Right forelimb (tissue), 1 donor: ENCODE measurements at regions not wholly inside any gene's neighbourhood (a gene's known extent, or its start where the extent isn't known, plus 50 kb on each side); places are given as distances from the start of the nearest gene placed in this dataset.
"Not testable (repeated sequence)": the region's sequence is repeated elsewhere in the genome, so short reads cannot be mapped to it uniquely, and the experiment has no call there.

Experiments
- DNase-seq: peaks from one replicate; pipeline ENCODE4 v3.0.0-alpha.2; 2018

GRCh38 chr17:63189082-63189481 is 223.0 kb downstream of the TANC2 start:
- no peak for DNase-seq

DNA sequence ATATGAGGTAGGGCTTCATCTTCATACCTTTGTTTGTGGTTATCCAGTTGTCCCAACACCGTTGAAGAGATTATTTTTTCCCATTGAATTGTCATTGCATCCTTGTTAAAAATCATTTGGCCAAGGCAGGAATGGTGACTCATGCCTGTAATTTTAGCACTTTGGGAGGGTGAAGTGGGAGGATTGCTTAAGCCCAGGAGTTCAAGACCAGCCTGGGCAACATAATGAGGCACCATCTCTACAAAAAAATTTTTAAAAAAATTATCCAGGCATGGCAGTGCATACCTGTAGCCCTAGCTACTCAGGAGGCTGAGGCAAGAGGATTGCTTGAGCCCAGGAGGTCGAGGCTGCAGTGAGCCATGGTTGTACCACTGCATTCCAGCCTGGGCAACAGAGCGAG is 223.9 kb downstream of the TANC2 start:
- DNase-seq: no peak

- DNase-seq: no peak
These were observed 224.9 kb downstream of the TANC2 start for GRCh38 chr17:63190821-63191370.

GRCh38 chr17:63191610-63192009 is 225.6 kb downstream of the TANC2 start:
- no peak for DNase-seq

DNA sequence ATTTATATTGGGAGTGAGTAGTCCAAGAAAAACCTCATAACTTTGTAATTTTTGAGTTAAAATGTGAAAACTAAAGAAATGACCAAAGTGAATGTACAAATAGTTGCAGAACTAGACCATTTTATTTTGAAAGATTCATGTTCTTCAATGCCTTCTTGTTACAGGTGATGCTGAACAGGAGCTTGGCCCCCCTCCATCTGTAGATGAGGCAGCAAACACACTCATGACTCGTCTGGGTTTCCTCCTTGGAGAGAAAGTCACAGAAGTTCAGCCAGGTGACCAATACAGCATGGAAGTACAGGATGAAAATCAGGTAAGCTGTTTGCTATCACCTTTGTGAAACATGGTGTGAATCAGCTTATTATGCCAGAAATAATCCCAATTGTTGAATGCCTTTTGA is 227.8 kb downstream of the TANC2 start:
- no peak for DNase-seq

GRCh38 chr17:63196772-63197335 is 230.8 kb downstream of the TANC2 start:
- DNase-seq: no peak

DNA sequence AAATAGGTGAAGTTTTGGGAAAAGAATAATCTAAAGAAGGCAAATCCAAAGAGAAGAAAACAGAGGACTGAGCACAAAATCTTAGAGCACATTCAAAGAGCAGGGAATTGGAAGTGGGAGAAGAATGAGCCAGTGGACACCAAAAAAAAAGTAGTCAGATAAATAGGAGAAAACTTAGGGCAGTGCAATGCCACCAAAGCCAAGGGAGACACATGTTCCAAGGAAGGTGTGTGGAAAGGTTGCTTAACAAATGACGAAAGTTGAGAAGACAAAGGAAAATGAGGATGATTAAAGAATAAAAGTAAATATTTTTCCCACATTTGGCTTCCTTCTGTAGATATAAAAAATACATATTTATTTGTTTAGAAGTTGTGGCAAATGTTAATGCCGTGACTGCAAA is 237.6 kb downstream of the TANC2 start:
- DNase-seq: no peak

DNA sequence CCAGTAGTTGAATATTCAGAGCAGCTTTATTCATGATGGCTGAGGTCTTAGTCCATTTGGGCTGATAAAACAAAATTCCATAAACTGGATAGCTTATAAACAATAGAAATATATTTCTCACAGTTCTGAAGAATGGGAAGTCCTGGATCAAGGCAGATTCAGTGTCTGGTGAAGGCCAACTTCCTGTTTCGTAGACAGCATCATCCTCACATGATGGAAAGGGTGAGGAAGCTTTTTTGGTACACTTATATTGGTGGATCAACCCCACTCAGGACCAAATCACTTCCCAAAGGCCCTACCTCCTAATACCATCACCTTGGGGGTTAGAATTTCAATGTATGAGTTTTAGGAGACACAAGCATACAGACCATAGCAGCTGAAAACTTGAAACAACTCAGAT is 224.2 kb downstream of the CYB561 start:
- DNase-seq: no peak

DNA sequence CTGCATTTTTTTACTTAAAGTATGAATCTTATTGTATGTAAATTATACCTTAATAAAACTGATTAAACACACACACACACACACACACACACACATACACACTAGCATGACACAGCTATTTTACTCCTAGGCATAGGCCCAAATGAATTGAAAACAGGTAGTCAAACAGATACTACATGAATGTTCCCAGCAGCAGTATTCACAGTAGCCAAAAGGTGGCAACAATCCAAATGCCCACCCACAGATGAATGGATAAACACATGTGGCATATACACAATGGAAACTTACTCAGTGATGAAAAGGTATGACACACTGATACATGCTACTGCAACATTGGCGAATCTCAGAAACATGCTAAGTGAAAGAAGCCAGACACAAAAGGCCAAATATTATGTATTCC is 223.5 kb downstream of the CYB561 start:
- no peak for DNase-seq

DNA sequence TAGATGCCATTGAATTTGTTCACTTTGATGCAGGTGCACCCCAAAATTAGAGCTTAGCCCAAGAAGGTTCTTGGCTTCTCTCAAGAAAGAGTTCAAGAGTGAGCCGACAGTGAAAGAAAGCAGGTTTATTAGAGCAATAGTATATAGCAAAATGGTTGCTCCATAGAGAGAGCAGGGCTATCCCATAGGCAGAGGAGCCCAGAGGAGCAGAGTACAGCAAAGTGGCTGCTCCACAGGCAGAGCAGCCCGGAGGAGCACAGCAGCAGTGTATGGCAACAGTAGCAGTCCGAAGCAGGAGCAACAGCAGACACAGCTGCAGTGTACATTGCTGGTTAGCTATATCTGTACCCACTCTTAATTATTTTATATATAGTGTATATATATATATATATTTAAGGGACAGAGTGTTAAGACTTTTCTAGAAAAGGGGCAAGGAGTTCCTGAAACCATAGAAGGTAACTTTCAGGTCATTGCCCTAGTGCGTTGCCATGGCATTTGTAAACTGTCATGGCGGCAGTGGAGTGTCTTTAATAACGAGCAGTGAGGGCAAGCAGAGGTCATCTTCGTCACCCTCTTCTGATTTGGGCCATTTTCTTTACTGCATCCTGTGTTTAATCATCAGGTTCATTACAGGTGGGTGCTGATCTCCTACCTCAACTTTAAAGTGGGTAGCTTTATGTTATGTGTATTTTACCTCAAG is 222.7 kb downstream of the CYB561 start:
- no peak for DNase-seq

DNA sequence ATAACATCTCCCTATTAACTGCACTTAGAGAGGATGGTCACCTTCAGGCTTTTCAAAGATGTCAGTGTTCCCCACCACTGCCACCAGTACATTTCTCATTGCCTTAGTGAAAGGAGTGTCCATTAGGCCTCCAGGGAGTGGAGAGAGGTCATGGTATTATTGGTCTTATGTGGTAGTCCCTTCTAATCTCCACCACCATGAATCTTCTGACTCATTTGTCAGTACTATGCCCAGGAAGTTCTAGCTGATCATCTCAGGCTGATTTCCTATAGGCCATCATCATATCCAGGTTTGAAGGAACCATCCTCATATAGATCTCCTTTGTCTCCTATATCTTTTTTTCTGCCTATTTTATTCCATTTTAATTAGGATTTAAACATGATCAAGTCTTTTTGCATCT is 221.5 kb downstream of the CYB561 start:
- no peak for DNase-seq

GRCh38 chr17:63226720-63227119 is 219.4 kb downstream of the CYB561 start:
- DNase-seq: not testable (repeated sequence)

GRCh38 chr17:63231015-63231620 is 215.0 kb downstream of the CYB561 start:
- DNase-seq: not testable (repeated sequence)

DNA sequence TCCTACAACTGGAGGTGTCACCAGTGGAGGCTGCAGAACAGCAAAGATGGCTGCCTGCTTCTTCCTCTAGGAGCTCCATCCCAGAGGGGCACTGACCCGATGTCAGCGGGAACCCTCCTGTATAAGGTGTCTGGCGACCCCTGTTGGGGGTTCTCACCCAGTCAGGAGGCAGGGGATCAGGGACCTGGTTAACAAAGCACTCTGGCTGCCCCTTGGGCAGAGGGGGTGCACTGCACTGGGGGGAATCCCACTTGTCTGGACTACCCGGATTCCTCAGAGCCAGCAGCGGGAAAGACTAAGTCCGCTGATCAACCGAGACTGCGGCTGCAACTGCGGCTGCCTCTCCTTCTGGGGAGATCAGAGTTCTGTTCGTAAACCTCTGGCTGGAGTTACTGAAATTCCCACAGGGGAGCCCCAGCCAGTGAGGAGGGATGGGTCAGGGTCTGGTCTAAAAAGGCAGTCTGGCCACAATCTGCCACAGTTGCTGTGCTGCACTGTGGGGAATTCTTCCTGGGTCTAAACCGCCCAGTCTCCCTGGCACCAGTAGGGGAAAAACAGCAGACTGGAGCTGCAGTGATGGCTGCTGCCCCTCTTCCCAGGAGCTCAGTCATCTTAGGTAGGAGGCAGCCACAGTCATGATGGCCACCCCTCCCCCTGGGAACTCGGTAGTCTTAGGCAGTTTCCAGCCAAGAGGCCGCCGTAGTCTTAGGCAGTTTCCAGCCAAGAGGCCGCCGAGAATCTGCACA is 213.4 kb downstream of the CYB561 start:
- DNase-seq: no peak

- DNase-seq: no peak
These were observed 206.0 kb downstream of the CYB561 start for GRCh38 chr17:63240106-63240505.

- DNase-seq: no peak
These were observed 199.8 kb downstream of the CYB561 start for GRCh38 chr17:63246344-63246743.

DNA sequence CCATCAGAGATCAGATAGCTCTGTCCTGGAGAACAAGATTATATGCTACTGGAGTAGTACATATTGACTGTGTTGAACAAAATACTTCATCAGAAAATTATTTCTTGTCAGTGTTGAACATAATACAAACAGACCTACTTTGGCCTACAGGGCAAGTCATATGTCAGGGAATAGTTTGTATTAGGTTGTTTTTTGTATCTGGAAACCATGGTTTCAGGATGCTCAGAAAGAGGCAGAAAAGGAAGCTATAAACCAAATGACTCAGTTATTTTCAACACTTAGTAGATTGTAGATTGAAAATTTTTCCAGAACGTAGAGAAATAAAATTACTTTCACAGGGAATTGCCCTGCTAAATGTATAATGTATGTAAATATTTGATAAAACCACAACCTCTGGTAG is 198.4 kb downstream of the CYB561 start:
- no peak for DNase-seq

DNA sequence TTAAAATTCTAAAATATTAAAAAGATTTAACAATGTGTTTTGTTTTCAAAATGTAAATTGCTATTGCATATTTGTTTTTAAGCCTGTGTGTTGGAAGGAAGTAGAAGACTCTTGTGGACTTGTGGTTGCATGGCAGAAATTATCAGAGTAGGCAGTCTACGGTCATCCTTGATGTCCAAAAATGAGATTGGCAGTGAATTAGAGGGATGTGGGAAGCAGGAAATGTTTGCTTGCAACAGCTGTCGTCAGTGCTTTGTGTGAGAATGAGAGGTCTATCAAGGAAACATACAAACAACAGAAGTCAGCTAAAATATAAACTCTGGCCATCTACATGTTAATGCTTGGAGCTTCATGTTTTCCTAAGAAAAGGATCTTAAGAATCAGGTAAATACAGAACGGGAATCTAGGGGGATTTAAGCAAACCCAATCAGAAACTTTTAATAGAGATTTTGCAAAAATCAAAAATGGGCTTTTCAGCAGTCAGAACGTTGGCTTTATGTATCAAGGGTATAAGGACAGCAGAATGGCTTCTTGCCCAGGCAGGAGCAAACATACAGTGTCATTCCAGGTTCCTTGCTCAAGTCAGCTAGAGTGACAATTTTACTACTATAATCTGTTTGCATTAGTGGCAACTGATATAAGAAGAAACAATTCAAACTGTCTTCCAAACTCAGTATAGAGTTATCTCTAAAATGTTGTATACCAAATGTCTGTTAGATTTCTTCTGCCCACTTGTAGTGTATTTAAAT is 196.7 kb downstream of the CYB561 start:
- DNase-seq: no peak

DNA sequence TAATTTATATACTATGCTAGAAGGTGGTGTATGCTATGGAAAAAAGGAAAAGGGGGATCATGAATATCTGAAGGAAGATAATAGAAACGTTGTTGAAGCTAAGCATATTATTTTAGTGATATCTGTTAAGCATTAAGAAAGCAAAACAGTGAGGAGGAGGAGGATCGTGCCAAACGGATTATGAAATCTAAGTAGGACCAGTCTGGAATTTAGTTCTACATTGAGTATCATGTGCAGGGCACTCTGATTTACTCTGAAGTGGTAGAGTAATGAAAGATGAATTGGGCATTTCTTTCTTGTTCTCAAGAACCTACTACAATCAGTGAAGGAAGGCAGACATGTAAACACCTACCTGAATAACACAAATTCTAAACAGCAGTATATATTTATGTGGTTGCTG is 195.3 kb downstream of the CYB561 start:
- DNase-seq: no peak

DNA sequence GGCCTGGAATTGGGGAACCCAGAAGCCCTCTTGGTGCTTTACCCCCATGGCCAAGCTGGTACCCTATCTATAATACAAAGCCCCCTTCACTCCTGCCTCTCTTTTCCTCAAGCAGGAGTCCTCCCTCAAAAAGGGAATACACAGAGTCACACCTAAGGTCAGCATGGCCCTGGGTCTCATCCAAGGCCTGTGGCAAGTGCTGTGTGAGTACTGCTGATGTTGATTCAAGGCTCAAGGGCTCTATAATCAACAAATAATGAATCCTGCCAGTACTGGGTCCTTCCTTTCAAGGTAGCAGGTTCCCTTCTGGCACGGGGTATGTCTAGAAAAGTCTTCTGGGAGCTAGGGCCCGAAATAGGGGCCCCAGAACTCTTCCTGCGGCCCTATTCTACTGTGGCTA is 187.3 kb downstream of the CYB561 start:
- DNase-seq: no peak

- no peak for DNase-seq
These were observed 183.2 kb downstream of the CYB561 start for GRCh38 chr17:63262751-63263476.

DNA sequence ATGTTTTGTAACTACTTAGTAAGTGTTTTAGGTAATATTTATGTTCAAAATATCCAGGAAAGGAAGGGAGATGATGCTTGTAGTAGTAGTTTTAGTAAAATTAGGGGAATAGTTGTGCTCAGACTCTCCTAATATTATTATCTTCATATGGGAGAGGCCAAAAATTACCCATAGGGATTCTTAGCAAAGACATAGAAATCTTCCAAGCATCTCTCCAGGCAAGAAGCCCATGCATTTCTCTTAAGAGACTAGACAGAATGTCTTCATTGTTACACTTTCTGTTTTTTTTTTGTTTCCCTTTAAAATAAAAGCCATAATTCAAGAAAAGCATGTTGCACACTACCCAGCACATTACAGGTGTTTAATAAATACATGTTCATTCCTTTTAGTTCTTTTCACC is 180.6 kb downstream of the CYB561 start:
- no peak for DNase-seq
